HG02571 (cell line): ENCODE measurements at regions not wholly inside any gene's neighbourhood (a gene's known extent, or its start where the extent isn't known, plus 50 kb on each side); places are given as distances from the start of the nearest gene placed in this dataset.

Experiments
- ATAC-seq: cut with Tn5 transposase; IDR thresholded peaks from one replicate; pipeline ENCODE4 v1.9.1; 2021; ENCODE audit warnings: mild to moderate bottlenecking, moderate library complexity; ENCODE audit not compliant: unreplicated experiment

DNA sequence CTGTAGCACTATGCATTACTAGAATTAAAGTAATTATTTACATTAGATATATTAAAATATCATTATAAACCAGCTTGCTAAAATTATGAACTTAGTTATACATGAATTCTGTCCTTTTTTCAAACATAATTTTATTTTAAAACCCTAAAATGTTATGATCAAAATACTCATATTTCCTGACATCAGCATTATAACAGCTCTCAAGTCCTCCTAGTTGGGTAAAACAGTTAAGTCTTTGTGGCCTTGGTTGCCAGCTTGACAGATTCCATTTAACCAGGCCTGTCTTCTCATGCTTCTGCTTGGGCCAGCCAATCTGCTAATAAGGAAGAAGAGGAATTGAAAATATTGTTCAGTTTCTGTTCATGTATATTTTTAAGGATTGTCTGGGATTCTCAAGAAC, 147.9 kb upstream of the SLC35B3 start:
- ATAC-seq: no peak

DNA sequence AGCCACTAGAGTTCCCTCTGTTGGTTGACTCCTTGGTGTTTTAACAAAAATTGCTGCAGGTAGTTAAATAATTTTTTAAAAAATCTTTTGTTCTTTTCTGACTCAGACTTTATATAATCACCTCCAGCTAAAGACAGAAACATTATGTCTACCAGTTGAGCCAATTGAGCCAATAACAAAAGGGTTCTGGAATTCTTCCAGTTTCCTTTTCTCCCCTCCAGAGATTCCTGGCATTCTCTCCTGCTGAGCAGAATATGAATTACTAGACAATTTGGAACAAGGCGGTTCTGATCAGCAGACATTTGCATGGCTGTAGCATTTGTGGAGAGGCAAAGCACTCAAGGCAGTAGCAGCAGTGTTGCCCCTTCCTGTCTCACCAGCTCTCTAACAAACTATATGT, 144.0 kb upstream of the SLC35B3 start:
- no peak for ATAC-seq

DNA sequence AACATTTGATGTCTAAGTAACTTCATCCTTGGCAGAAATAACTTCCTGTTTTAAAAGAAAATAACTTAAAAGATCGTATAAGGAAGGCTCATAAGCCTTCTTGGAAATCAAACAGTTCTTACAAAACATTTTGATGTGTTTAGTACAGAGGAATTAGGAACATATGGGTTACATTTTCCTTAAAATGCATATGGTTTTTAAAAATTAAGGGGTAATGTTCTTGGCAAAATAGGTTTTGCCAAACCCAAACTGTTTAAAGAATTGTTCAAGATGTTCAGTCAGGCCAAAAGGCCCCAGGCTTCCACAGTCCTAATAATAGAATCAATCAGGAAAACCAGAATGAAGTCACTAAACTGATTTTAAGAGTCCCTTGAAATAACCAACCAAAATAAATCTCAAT, 142.7 kb upstream of the SLC35B3 start:
- ATAC-seq: no peak

DNA sequence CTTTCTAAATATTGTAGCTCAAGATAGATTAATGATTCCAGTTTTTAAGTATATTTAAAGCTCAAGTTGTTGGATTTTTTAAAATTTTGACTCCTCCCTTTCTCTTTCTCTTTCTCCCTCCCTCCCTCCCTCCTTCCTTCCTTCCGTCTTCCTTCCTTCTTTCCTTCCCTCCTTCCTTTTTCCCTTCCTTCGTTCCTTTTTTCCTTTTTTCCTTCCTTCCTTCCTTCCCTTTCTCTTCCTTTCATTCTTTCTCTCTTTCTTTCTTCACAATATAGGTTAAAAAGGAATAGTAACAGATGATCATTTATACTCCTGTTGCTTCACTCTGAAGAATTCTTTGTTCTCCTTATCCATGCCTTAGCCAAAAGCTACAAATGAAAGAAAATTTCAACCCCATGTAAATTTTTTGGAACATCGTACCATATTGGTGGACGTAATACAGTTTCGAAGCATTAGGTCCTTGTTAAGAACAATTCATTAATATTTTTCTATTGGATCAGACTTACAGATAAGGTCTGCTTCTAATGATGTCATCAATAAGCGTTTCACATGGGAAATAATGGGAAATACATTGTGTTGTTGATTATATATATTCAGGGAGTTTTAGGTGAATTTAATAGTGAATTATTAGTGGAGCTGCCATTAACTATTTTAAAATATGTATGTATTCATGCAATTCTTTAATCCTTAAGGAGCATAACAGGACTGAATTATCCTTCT, 139.6 kb upstream of the SLC35B3 start:
- ATAC-seq: no peak

DNA sequence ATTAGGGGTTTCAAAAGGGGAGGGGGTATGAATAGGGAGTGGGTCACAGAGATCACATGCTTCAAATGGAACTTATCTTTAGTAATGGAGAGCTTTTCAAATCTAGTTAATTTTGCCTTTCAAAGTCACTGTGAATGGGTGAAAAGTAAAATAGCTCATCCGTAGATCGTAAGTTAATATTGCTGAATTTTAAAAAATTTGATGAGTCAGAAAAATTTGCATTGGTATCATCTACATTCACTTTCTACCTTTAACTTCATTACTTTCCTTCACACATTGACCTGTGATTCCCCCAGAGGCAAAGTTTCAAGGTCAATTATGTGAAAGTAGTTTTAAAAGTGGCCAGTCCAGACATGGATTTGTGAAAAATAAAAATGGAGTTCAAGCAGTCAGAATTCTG, 139.0 kb upstream of the SLC35B3 start:
- no peak for ATAC-seq

DNA sequence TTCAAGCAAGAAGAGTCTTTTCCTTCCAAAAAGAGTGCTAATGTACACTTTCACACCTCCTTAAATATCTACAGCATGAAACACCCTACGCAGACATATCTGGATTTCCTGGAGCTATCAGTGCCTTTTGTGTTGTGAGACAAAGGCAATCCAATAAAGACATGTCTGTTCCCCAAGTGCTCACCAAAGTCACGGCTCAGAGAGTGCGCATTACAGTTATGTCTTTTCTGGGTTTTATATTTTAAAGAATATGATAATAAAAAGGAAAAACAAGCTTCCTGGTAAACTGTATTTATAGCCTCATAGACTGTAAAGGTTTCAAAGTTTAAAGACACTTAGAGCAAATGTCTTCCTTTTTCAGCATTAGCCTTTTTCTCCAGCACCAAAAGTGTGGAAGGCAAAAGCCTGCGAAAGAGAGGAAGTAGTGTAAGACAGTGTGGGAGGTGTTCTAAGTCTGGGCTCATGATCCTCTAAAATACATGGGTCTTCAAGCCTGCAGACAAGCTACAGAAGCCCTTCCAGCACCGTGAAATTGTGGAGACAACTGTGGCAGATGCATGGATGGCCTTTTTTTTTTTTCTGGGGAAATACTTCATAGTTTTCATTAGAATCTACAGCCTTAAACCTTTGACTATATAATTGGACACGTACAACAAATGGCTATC, 135.0 kb upstream of the SLC35B3 start:
- ATAC-seq: no peak

DNA sequence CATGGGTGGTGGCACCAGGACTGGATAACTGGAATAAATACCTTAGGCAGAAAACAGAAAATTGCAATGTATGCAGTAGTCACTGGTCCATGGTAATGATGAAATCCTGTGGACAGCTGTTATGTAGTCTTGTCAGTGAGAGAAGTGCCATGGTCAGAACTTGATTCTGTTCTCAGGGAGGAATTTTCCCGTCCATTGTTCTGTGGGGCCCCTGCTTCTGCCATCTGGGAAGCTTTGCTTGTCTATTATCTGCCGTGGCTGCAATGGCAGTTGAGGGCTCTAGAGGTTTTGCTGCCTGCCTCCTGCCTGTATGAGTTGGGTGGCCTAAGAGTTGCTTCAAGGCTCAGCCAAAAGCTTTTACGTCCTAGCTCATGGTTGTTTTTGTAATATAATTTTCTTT, 126.8 kb upstream of the SLC35B3 start:
- ATAC-seq: no peak

DNA sequence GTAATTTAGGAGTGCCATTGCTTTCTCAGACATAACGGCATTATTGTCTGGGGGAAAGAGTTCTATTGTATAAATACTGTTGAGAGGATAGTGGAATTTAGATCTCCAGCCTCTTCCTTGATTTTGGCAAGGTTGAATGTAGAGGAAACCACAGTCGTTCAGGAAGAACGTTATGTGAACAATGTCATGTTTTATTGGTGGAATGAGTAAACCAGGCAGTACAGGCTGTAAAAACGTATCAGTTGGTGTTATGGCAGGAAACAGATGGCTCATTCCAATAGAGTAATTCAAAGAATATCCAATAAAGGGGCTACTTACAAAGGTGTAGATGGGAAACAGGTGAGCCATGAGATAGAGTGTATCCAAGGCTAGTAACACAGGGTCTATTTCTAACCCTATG, 123.6 kb upstream of the SLC35B3 start:
- no peak for ATAC-seq

DNA sequence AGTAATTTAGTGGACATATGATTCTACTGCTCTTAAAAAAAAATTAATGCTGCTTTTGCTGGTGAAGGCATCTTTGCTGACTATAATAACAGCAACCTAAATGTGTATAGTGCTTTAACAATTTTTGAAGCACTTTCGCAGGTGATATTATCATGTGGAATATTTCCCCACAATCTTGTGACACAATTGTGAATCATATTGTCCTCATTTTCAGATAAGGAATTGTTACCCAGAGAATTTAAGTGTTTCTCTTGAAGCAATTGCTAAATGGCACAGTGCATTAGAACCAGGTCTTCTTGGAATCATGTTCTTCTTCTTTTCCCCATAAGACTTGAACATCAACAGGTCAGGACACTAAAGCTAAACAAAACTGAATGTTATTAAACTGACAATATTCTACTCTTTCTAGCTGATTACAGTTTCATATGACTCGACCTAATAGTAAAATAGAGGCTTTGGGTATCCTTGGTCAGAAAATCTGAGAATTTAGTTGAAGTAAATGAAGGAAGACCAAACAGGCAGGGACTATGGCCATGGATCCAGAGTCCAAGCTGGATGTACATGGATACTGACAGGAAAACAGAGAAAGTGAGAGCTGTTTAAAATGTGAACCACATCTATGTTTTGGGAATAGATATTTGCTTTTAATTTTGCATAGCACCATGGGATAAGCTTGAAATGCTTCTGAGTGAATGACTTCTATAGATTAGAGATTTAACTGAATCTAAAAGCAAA, 121.8 kb upstream of the SLC35B3 start:
- ATAC-seq: no peak

DNA sequence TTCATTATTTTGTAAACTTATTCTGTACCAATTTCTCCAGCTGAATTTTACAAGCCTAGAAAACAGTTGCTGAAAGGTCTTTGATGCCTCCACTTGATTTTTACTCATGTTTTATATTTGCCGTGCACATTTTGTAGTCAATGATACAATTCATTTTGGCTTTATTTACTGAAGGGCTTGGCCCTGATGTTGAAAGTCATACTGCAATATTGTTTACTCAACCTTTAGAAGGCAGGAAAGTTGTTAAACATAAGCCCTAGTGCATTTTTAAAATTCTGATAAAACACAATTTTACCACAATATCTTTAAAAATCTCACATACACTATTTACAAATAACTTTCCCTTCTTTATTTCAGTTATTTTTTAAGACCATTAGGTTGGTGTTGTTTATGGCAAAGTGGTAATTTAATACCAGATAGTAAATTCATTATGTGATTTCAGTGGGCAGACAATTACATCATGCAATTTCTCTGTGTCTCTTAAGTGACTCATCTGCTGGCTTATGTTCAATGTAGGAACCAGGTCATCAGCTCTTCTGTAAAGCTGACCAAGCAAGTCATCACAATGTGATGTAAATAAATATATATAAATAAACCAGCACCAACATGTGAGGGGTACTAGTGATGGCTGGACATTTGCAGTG, 121.1 kb upstream of the SLC35B3 start:
- no peak for ATAC-seq

DNA sequence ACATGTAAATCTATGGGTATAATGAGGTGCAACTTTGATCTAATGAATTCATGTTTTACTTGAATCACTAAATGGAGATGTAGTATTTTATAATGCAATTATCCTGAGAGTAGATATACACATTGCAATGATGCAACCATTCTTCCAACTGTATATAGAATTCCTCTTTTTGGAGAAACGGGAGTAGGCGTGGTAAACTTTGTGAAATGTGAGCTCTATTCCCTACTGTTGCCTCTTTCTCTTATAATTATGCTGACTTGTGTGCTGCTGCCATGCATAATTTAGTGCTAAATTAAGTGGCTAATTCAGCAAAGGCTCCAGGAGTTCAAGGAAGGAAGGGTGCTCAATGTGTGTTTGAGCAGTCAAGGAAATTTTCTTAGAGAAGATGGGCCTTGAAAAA, 116.6 kb upstream of the SLC35B3 start:
- no peak for ATAC-seq

DNA sequence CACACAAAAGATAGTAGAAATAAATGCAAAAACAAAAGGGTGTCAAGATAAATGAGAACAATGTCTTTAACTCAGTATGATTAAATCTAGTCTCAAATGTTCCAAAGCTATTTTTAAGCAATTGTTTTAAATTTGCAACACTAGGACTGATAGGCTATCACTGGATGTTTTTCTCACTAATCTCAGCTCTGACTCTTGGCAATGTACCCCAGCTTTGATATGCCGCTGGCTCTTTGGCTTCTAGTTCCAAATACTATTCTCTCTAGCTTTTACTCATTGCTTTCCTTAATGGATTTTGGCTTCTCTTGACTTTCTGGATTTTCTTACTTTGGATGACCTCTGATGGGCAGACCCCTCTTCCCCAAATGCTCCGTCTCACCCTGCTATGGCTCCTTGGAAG, 116.0 kb upstream of the SLC35B3 start:
- ATAC-seq: no peak

DNA sequence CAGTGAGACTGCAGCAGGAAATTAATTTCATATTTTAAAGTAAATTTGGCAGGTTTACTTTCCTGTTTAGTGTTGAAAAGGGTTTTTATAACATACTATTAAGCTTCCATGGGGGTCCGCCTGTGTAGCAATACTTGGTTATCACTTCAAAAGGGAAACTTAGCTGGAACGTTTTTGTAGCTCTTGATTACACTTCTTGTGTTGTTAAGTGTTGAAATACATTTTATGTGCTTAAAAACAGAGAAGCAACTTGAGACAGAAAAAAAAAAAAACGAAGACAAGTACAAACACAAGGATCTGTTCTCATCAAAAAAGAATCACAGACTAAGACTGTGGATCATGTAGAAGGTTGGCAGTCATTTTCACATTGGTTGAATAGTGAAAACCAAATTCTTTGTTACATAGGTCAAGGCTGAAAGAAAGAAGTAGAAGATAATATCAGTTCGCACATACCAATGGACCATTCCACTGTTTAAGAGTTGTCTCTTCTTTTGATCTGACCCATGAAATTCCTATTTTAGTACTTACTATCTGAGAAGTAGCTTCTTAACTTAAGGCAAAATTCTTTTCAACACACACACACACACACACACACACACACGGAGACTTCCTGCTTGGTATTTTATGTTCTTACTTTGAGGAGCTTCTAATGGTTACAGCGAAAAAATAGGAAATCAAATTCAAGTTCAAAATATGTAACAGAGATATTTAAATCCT, 113.9 kb upstream of the SLC35B3 start:
- no peak for ATAC-seq

DNA sequence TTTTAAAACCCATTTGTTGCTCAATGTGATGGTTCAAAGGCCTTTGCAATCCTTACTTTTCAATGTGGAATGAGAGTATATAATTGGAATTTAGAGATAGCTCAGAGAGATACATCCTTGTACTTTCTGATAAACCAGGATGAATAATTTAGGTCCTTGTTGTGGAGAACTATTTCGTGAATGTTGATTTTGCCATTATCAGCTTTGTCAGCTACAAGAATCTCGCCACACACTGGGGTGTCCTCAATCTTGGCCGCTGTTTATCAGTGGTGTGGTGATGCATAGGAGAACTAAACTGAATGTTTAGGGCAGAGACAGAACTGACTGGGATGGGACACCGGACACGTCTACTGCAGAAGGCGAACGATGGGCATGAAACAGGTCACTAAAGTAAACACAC, 111.2 kb upstream of the SLC35B3 start:
- no peak for ATAC-seq

DNA sequence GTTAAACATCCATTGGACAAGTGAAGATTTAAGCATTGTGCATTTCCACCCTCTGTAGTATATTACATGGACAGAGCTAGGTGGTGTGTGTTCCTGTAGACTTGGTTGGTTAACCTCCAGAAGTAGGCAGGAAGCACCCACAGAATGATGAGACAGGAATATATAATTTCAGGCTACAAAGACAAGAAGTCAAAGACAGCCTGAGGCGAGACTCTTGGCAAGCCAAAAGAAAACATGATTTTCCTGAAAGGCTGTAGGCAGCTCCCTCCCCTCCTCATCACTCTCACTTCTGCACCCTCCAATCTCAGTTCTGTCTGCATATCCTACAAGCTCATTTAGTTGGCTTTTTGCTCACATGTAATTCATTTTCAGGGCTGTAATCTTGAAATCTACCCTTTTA, 110.0 kb upstream of the SLC35B3 start:
- no peak for ATAC-seq

DNA sequence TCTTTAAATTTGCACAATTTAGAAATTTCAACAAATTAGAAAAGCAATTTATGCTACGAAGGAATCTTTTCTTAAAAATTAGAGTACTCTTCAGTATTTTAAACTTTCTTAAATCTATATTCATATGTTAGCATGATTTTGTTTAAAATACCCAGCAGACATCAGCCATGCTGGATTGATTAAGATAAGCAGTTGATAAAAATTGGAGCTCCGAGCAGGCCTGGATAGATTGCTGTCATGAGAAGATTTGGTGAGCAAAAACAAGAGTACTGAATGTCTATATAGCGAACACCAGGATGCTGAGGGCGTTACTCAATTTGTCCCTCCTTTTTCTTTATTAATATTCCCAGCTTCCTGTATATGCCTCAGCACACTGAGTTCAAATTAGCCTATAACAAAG, 108.4 kb upstream of the SLC35B3 start:
- ATAC-seq: no peak

DNA sequence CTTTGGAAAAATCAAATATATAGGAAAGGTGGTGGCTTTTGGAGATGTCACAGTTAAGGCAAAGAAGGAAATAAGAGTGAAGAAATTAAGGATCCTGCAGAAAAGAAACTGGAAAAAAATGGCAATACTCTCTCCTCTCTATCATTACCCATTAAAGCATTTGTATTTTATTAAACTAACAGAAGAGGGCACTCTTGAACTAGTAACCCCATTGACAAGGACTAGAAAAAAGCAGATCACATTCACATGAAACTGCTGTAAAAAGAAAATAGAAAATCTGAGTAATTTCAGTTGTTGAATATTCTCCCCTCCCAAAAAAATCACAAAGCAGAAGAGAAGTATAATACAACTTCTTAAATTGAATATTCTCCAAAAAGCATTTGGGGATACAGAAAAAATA, 104.1 kb upstream of the SLC35B3 start:
- no peak for ATAC-seq

DNA sequence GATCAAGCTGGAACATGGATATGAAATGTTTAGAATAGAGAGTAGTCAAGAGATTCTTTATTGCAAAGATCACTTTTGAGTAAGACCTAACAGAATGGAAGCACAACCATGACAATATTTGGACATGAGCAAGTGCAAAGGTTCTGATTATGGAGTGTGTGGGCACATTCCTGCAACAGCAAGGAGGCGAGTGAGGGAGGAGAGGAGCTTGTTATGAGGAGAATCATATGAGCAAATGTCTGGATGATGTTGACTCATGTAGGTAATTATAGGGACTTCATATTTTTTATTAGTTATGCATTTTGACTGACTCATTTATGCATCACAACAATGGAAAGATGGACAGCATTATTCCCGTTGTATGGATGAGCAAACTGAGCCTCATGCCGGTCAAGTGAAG, 100.8 kb upstream of the SLC35B3 start:
- ATAC-seq: no peak

DNA sequence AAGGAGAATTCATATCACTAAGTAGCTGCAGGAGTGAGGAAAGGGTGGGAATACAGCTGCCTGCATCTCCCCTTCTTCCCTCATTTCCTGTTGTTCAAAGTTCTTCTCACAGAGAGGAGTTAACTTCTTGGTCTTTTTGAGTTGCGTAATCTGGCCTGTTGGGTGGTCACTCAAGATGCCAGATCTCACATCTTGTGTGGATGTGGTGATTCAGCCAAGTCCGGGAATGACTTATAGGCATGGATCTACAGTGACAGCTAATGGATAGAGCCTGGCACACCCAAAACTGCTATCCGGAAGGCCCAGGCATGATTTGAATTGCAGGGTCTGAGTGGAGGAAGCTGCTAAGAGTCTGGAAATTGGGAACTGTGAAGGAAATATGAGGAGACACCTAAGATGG, 100.2 kb upstream of the SLC35B3 start:
- ATAC-seq: no peak

DNA sequence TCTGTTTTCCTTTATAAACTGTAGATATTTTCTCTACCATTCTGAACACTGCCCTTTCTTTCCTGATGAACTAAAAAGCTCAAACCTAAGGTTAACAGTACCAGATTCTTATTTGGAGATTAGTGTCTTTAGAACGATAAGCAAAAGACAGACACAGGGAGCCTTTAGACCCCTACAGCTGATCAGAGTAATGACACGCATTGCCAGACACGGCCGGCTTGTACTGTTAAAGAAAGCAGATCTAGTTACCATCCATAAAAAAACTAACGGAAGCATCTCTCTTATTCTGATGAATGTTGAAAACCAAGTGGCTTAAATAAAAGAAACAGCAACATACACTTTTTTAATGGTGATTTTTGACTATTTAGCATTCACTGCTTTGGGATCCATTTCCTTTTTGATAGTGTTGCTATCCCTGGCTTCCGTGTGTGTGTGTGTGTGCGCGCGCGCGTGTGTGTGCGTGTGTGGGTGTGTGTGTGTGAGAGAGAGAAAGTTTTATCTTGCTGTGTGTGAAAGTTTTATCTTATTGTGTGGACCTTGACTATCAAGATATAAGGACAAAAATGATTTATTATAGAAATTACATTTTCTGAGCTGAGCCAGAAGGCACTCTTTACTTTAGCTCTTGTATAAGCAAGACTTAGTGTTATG, 95.6 kb upstream of the SLC35B3 start:
- no peak for ATAC-seq

DNA sequence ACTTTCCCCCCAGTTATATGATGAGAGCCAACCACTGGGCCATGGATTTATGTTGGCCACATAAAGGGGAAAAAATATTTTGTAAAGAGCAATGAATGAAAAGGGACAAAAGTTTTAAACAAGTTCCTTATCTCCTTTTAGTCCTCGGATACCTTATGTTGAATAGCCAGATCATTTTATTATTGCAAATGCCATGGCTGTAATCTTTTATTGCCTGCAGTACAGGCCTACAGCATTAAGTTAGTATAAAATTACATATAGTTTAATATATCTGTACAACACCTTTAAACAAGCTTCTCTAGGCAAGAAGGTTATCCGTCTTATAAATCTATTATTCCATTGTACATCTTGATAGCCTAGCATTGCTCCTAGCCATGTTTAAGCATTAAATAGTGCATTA, 93.9 kb upstream of the SLC35B3 start:
- ATAC-seq: no peak
